GM23338 (cell line): ENCODE measurements at regions not wholly inside any gene's neighbourhood (a gene's known extent, or its start where the extent isn't known, plus 50 kb on each side); places are given as distances from the start of the nearest gene placed in this dataset.

Source experiments
- EZH2 ChIP-seq: fragments of 200-600 bp; sonication (generic); IDR thresholded peaks from one replicate; pipeline ENCODE4 v1.8.0; 2017; ENCODE audit warnings: antibody characterized with exemption, mild to moderate bottlenecking, low read depth; ENCODE audit not compliant: unreplicated experiment
- EZH2phosphoT487 ChIP-seq: fragments of 200-600 bp; sonication (generic); IDR thresholded peaks from one replicate; pipeline ENCODE4 v1.8.1; 2018; ENCODE audit warnings: antibody characterized with exemption; ENCODE audit not compliant: unreplicated experiment
- NANOG ChIP-seq: IDR thresholded peaks from 2 replicates; pipeline ENCODE4 v1.6.1; 2016; ENCODE audit warnings: antibody characterized with exemption, borderline replicate concordance
- STAT1 ChIP-seq: IDR thresholded peaks from one replicate; pipeline ENCODE4 v1.6.1; 2016; ENCODE audit warnings: antibody characterized with exemption; ENCODE audit not compliant: unreplicated experiment
- ZNF331 ChIP-seq: fragments of 250-450 bp; sonication (Bioruptor Pico); IDR thresholded peaks from 2 replicates; pipeline ENCODE4 v1.5.0; 2020; ENCODE audit warnings: low read depth, mild to moderate bottlenecking, moderate library complexity
- TF ChIP-seq, protein P1 (sequence below), 2 experiments: fragments of 200-600 bp in 1 of 2; sonication (generic) in 1 of 2; conservative IDR thresholded peaks; 2 replicates each; pipeline versions ENCODE4 v1.5.1 to v1.6.1; 2016 to 2017; ENCODE audit warnings: antibody characterized with exemption in 2 of 2, low read depth in 2 of 2, mild to moderate bottlenecking in 2 of 2, moderate library complexity in 1 of 2
- TF ChIP-seq, protein P2 (sequence below): IDR thresholded peaks from one replicate; pipeline ENCODE4 v1.6.1; 2018; ENCODE audit warnings: antibody characterized with exemption; ENCODE audit not compliant: unreplicated experiment

DNA sequence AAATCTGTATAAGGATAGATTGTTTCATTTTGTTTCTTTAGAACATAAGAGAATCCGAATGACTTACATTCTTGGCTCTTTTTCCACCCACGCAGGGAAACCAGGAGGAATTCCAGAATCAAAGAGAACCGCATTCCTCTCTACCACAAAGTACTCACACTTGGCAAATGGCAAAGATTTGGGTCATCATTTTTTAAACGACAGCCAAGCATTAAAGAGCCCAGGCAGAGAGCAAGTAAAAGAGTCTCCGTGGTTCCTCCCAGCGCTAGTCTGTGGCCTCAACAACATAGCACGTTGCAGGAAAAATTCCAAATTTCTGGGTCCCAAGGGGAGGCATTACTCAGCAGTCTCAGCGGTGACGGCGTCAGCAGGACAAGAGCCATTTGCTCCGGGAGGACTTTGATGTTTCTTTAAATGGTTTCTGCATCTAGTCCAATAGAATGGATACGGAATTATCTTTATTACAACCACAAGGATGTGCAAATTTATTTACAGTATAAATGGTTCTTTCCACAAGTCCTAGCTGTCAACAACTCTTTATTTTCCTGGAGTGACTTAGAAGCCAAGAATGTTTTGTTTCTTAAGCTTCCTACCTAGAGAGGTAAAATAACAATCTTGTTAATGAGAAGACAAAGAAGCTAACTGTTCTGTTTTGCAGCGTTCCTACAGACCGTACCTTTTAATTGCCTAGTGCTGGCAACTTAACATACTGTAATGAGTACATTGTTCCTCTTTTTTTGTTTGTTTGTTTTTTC, 232.5 kb downstream of the SKIDA1 start:
- TF ChIP-seq, protein P1, sequence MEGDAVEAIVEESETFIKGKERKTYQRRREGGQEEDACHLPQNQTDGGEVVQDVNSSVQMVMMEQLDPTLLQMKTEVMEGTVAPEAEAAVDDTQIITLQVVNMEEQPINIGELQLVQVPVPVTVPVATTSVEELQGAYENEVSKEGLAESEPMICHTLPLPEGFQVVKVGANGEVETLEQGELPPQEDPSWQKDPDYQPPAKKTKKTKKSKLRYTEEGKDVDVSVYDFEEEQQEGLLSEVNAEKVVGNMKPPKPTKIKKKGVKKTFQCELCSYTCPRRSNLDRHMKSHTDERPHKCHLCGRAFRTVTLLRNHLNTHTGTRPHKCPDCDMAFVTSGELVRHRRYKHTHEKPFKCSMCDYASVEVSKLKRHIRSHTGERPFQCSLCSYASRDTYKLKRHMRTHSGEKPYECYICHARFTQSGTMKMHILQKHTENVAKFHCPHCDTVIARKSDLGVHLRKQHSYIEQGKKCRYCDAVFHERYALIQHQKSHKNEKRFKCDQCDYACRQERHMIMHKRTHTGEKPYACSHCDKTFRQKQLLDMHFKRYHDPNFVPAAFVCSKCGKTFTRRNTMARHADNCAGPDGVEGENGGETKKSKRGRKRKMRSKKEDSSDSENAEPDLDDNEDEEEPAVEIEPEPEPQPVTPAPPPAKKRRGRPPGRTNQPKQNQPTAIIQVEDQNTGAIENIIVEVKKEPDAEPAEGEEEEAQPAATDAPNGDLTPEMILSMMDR (conservative IDR thresholded peaks at IDR 0.05; ENCODE audit: low read depth in 2 of 2) = no peak
- TF ChIP-seq EZH2 = no peak
- peak; percentile 47 for TF ChIP-seq NANOG
- no peak for TF ChIP-seq STAT1
- no peak for TF ChIP-seq EZH2phosphoT487
- TF ChIP-seq, protein P2, sequence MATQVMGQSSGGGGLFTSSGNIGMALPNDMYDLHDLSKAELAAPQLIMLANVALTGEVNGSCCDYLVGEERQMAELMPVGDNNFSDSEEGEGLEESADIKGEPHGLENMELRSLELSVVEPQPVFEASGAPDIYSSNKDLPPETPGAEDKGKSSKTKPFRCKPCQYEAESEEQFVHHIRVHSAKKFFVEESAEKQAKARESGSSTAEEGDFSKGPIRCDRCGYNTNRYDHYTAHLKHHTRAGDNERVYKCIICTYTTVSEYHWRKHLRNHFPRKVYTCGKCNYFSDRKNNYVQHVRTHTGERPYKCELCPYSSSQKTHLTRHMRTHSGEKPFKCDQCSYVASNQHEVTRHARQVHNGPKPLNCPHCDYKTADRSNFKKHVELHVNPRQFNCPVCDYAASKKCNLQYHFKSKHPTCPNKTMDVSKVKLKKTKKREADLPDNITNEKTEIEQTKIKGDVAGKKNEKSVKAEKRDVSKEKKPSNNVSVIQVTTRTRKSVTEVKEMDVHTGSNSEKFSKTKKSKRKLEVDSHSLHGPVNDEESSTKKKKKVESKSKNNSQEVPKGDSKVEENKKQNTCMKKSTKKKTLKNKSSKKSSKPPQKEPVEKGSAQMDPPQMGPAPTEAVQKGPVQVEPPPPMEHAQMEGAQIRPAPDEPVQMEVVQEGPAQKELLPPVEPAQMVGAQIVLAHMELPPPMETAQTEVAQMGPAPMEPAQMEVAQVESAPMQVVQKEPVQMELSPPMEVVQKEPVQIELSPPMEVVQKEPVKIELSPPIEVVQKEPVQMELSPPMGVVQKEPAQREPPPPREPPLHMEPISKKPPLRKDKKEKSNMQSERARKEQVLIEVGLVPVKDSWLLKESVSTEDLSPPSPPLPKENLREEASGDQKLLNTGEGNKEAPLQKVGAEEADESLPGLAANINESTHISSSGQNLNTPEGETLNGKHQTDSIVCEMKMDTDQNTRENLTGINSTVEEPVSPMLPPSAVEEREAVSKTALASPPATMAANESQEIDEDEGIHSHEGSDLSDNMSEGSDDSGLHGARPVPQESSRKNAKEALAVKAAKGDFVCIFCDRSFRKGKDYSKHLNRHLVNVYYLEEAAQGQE = no peak
- no peak for TF ChIP-seq ZNF331
